NB4 (cell line): ENCODE measurements at regions not wholly inside any gene's neighbourhood (a gene's known extent, or its start where the extent isn't known, plus 50 kb on each side); places are given as distances from the start of the nearest gene placed in this dataset.

Experiments used
- DNase-seq: peaks from one replicate; pipeline ENCODE4 v3.0.0; 2010; ENCODE audit warnings: low read depth
- H3K4me3 ChIP-seq: one replicate; pipeline ENCODE4 v1.5.1; 2011; ENCODE audit warnings: mild to moderate bottlenecking, low read depth, low read length, moderate library complexity
- CTCF ChIP-seq: IDR thresholded peaks from one replicate; pipeline ENCODE4 v1.5.1; 2012; ENCODE audit warnings: low read depth, low read length
- MAX ChIP-seq: IDR thresholded peaks from 2 replicates; pipeline ENCODE4 v1.6.1; 2011; ENCODE audit warnings: low read depth, low read length
- MYC ChIP-seq: IDR thresholded peaks from 2 replicates; pipeline ENCODE4 v1.6.1; 2011; ENCODE audit warnings: low read depth, low read length
- POLR2A ChIP-seq: IDR thresholded peaks from 2 replicates; pipeline ENCODE4 v1.6.1; 2011; ENCODE audit warnings: mild to moderate bottlenecking; ENCODE audit not compliant: insufficient read length; ENCODE audit errors: extremely low read depth

GRCh38 chr3:144444546-144444945 is 472.9 kb downstream of the DIPK2A start:
- DNase-seq: no peak
- TF ChIP-seq CTCF (no peak), MYC (no peak), POLR2A (no peak), MAX (no peak)
- no peak overlapping the region for H3K4me3 ChIP-seq

GRCh38 chr3:144455841-144456440 is 484.3 kb downstream of the DIPK2A start:
- DNase-seq: no peak
- TF ChIP-seq MYC (no peak), POLR2A (no peak), MAX (no peak), CTCF (no peak)
- no peak overlapping the region for H3K4me3 ChIP-seq

- TF ChIP-seq MAX (no peak), POLR2A (no peak), MYC (no peak), CTCF (no peak)
- H3K4me3 ChIP-seq: no peak overlapping the region
- DNase-seq: no peak
Observed at GRCh38 chr3:144457758-144458157, 486.1 kb downstream of the DIPK2A start.

GRCh38 chr3:144458283-144458682 is 486.7 kb downstream of the DIPK2A start:
- H3K4me3 ChIP-seq: no peak overlapping the region
- DNase-seq: no peak
- TF ChIP-seq MYC: no peak
- TF ChIP-seq POLR2A: no peak
- TF ChIP-seq MAX: no peak
- TF ChIP-seq CTCF: no peak

- H3K4me3 ChIP-seq: no peak overlapping the region
- no peak for DNase-seq
Observed at GRCh38 chr3:144462337-144462736, 490.7 kb downstream of the DIPK2A start.

More at GRCh38 chr3:144462337-144462736, 490.7 kb downstream of the DIPK2A start:
- no peak for TF ChIP-seq MYC
- TF ChIP-seq CTCF: no peak
- no peak for TF ChIP-seq MAX
- TF ChIP-seq POLR2A: no peak
